ENCODE measurements at regions not wholly inside any gene's neighbourhood (a gene's known extent, or its start where the extent isn't known, plus 50 kb on each side); places are given as distances from the start of the nearest gene placed in this dataset.

DNA sequence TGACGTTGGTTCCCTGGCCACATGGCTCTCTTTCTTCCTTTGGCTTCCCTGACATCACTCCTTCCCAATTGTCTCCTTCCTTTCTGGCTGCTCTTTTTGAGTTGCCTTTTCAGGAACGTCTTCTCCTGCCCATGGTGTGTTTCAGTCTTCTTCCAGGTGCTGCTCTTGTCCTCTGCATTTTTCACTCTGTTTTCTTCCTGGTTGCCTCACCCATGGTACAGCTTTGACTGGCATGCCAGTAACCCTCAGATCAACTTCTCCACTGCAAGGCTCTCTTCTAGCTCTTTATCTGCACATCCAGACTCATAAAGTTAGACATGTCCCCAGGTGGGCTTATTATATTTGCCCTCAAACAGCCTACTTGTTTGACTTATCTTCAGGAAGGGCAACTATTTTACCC lies 91.0 kb upstream of the ANKH start:
- no peak for DNase-seq
- TF ChIP-seq POLR2A (IDR thresholded peaks at IDR 0.05) (no peak), POLR2AphosphoS5 (IDR thresholded peaks at IDR 0.05) (no peak), CTCF (IDR thresholded peaks at IDR 0.05) (no peak), EP300 (IDR thresholded peaks at IDR 0.05) (no peak)
- Histone ChIP-seq H3K27me3 (no peaks in the 10 kb centered on the region), H3K4me3 (no peak overlapping the region), H3K4me1 (no peaks in the 10 kb centered on the region), H3K36me3 (no peaks in the 10 kb centered on the region), H3K27ac (no peak overlapping the region), H3K9me3 (no peaks in the 10 kb centered on the region)
- intact Hi-C loops (cut with DNase I), result no loop called here
- 51 to 72% methylated on average over 2 of the region's 2 CpGs for WGBS, 2 donors

DNA sequence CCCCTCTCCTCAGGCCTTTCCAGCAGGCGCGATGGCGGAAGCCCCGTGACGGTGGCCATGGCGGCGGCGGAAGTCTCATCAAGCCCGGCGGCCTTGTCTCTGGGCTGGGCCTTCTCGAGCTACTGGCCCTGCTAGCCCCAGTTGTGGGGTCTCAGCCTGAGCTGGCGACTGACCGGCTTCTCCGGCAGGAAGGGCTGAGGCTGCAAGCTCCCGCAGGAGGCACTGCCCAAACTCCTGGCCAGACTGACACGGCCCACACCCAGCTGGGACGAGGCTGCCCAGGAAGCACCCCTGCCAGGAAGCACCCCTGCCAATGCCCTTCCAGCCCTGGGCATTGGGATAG lies 88.5 kb upstream of the ANKH start:
- Histone ChIP-seq H3K4me1 (no peaks in the 10 kb centered on the region), H3K4me3 (no peak overlapping the region), H3K9me3 (no peaks in the 10 kb centered on the region), H3K36me3 (no peaks in the 10 kb centered on the region), H3K27me3 (no peaks in the 10 kb centered on the region), H3K27ac (no peak overlapping the region)
- intact Hi-C loops (cut with DNase I), result no loop called here
- 95 to 97% methylated on average over 17 of the region's 17 CpGs for WGBS, 2 donors
- TF ChIP-seq POLR2AphosphoS5 (IDR thresholded peaks at IDR 0.05), result no peak
- no peak for TF ChIP-seq CTCF (IDR thresholded peaks at IDR 0.05)
- no peak for TF ChIP-seq EP300 (IDR thresholded peaks at IDR 0.05)
- TF ChIP-seq POLR2A (IDR thresholded peaks at IDR 0.05), result no peak
- no peak for DNase-seq

GRCh38 chr5:14959399-14960119 lies 88.0 kb upstream of the ANKH start:
- Histone ChIP-seq H3K36me3 (no peaks in the 10 kb centered on the region), H3K27ac (no peak overlapping the region), H3K4me1 (no peaks in the 10 kb centered on the region), H3K4me3 (no peak overlapping the region), H3K9me3 (no peaks in the 10 kb centered on the region), H3K27me3 (no peaks in the 10 kb centered on the region)
- 83 to 86% methylated on average over 12 of the region's 12 CpGs for WGBS, 2 donors
- DNase-seq, result no peak
- TF ChIP-seq POLR2A (IDR thresholded peaks at IDR 0.05), result no peak
- no peak for TF ChIP-seq POLR2AphosphoS5 (IDR thresholded peaks at IDR 0.05)
- no peak for TF ChIP-seq CTCF (IDR thresholded peaks at IDR 0.05)
- no peak for TF ChIP-seq EP300 (IDR thresholded peaks at IDR 0.05)
- intact Hi-C loops (cut with DNase I), result no loop called here

DNA sequence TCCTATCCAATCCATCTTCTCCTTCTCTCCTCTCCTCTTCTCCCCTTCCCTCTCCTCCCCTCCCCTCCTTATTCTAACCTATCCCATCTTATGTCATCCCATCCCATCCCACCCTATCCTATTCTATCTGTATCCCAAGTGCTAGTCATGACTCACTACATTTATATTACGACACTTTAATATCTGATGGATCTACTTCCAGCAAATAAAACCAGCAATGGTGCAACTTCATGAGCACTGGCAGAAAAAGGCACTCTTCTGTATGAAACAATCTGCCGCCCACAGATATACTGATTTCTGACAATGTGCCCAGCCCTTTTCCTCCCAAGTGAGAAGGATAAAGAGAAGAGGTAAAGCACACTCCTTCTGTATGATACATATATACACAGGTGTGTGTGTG lies 86.6 kb upstream of the ANKH start:
- Histone ChIP-seq H3K36me3 (no peaks in the 10 kb centered on the region), H3K27ac (no peak overlapping the region), H3K27me3 (no peaks in the 10 kb centered on the region), H3K9me3 (no peaks in the 10 kb centered on the region), H3K4me3 (no peak overlapping the region), H3K4me1 (no peaks in the 10 kb centered on the region)
- WGBS, 2 donors, result 83 to 88% methylated on average over 2 of the region's 2 CpGs
- no peak for DNase-seq
- no peak for TF ChIP-seq CTCF (IDR thresholded peaks at IDR 0.05)
- TF ChIP-seq POLR2A (IDR thresholded peaks at IDR 0.05), result no peak
- TF ChIP-seq EP300 (IDR thresholded peaks at IDR 0.05), result no peak
- no peak for TF ChIP-seq POLR2AphosphoS5 (IDR thresholded peaks at IDR 0.05)
- intact Hi-C loops (cut with DNase I), result no loop called here

All from sigmoid colon (tissue), 6 donors.